ENCODE measurements at regions not wholly inside any gene's neighbourhood (a gene's known extent, or its start where the extent isn't known, plus 50 kb on each side); places are given as distances from the start of the nearest gene placed in this dataset.

GRCh38 chr18:68330658-68331057, 384.2 kb downstream of the TMX3 start (continued):
- no peak for TF ChIP-seq CHD7 (IDR thresholded peaks at IDR 0.05; ENCODE audit: insufficient replicate concordance, low read length)
- no peak for TF ChIP-seq CBX5 (IDR thresholded peaks at IDR 0.05; ENCODE audit: low read depth, low read length)
- TF ChIP-seq SIN3A (conservative IDR thresholded peaks at IDR 0.05 in 1 of 2, IDR thresholded peaks at IDR 0.05 in 1 of 2; ENCODE audit: low read depth in 1 of 2, low read length in 2 of 2) = no peak
- TF ChIP-seq RBBP5 (IDR thresholded peaks at IDR 0.05; ENCODE audit: borderline replicate concordance, low read depth, low read length) = no peak
